Suprapubic skin (tissue), 4 donors: ENCODE measurements at regions not wholly inside any gene's neighbourhood (a gene's known extent, or its start where the extent isn't known, plus 50 kb on each side); places are given as distances from the start of the nearest gene placed in this dataset.

Source experiments
- EP300 ChIP-seq: sonication (generic); formaldehyde crosslinking; IDR thresholded peaks from one replicate; pipeline ENCODE4 v1.6.1; 2017; ENCODE audit warnings: antibody characterized with exemption
- POLR2A ChIP-seq, 2 donors: fragments of 450-650 bp; IDR thresholded peaks; one replicate each; pipeline ENCODE4 v1.6.1; 2017; ENCODE audit warnings: antibody characterized with exemption in 2 of 2, mild to moderate bottlenecking in 2 of 2, moderate library complexity in 2 of 2
- POLR2AphosphoS5 ChIP-seq, 3 donors: sonication (generic); formaldehyde crosslinking; IDR thresholded peaks; one replicate each; pipeline ENCODE4 v1.6.1; 2017; ENCODE audit warnings: antibody characterized with exemption in 3 of 3
- TF ChIP-seq, protein P1 (sequence below), 2 donors: fragments of 200-600 bp in 1 of 2; fragments of 450-650 bp in 1 of 2; sonication (generic) in 1 of 2; IDR thresholded peaks; one replicate each; pipeline ENCODE4 v1.5.1; 2016 to 2019; ENCODE audit warnings: antibody characterized with exemption in 2 of 2, mild to moderate bottlenecking in 1 of 2, moderate library complexity in 1 of 2

DNA sequence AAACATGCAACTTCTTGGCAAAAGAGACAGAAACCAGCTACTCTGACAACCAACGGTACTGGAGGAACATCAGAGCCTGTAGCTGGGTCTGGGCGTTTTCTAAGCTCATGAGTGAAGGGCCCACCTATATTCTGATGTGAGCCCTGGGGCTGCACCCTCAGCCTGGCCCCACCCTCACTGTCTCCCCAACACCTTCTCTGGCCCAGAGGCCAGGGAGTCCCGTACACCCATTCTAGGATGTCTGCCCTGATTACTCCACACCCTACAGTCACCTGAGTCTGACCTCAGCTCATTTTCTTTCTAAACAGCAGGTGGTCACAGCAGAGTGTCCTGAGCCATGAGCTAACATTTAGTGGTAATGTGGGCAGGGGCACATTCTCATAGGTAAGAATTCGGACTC is 439.2 kb downstream of the MATN1 start:
- TF ChIP-seq, protein P1, sequence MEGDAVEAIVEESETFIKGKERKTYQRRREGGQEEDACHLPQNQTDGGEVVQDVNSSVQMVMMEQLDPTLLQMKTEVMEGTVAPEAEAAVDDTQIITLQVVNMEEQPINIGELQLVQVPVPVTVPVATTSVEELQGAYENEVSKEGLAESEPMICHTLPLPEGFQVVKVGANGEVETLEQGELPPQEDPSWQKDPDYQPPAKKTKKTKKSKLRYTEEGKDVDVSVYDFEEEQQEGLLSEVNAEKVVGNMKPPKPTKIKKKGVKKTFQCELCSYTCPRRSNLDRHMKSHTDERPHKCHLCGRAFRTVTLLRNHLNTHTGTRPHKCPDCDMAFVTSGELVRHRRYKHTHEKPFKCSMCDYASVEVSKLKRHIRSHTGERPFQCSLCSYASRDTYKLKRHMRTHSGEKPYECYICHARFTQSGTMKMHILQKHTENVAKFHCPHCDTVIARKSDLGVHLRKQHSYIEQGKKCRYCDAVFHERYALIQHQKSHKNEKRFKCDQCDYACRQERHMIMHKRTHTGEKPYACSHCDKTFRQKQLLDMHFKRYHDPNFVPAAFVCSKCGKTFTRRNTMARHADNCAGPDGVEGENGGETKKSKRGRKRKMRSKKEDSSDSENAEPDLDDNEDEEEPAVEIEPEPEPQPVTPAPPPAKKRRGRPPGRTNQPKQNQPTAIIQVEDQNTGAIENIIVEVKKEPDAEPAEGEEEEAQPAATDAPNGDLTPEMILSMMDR (IDR thresholded peaks at IDR 0.05) = no peak
- TF ChIP-seq EP300 (no peak), POLR2AphosphoS5 (IDR thresholded peaks at IDR 0.05) (no peak), POLR2A (IDR thresholded peaks at IDR 0.05) (no peak)
